ENCODE measurements at regions not wholly inside any gene's neighbourhood (a gene's known extent, or its start where the extent isn't known, plus 50 kb on each side); places are given as distances from the start of the nearest gene placed in this dataset.
"Not testable (repeated sequence)": the region's sequence is repeated elsewhere in the genome, so short reads cannot be mapped to it uniquely, and the experiment has no call there.

DNA sequence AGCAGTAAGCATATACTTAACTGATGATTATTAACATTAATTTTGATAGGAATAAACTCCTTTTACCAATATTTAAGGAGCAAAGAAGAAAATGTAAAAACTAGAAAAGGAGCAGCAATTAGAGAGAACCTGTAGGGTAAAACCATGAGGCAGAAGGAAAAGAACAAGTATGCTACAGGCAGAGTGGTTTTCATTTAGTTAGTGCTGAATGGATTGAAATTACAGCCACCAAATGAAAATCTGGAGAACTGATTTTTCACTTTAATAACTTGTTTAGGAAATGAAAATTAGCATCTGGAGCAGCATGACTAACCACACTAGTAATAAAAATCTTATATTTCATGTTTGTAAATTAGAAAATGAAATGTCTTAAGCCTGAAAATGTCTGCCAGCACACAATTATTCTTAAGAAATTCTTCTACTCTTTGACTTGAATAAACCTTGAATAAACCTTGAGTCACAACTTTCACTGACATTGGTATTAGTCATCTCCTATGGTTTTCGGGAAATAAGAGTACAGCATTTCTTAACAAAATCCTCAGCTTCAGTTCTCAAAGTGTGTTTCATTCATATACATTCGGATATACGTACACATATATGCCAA is 1504.9 kb upstream of the C9orf72 start:
- H3K4me3 ChIP-seq = no peak overlapping the region
- no peak for DNase-seq
- H3K36me3 ChIP-seq = no peaks in the 10 kb centered on the region
- H3K27me3 ChIP-seq = no peaks in the 10 kb centered on the region
- H3K27ac ChIP-seq = no peak overlapping the region
- H3K9me3 ChIP-seq = no peaks in the 10 kb centered on the region
- H3K4me1 ChIP-seq = no peaks in the 10 kb centered on the region
- TF ChIP-seq CTCF (IDR thresholded peaks at IDR 0.05) = no peak
- no peak overlapping the region for H3K9ac ChIP-seq (ENCODE audit: low read depth in 2 of 2, low read length in 2 of 2)
- intact Hi-C loops (cut with DNase I) = no loop called here

DNA sequence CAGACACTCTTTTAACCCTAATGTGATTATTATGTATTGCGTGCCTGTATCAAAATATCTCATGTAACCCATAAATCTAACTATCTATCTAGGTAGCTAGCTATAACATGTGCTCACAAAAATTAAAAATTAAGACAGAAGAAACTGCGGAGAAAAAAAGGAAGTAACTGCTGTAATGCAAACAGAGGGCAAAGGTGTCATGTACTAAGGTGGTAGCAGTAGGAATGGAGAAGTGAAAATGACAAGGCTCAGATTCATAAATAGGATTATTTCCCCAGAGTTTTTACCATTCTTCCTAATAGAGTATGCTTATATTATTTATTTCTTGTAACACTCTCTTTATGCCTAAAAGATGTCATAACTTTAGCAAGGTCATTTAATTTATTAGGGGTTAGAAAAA is 1527.5 kb upstream of the C9orf72 start:
- no peaks in the 10 kb centered on the region for H3K4me1 ChIP-seq
- H3K9me3 ChIP-seq = no peaks in the 10 kb centered on the region
- no peak for TF ChIP-seq CTCF (IDR thresholded peaks at IDR 0.05)
- no peak for DNase-seq
- H3K9ac ChIP-seq (ENCODE audit: low read depth in 2 of 2, low read length in 2 of 2) = no peak overlapping the region
- H3K36me3 ChIP-seq = no peaks in the 10 kb centered on the region
- no peak overlapping the region for H3K4me3 ChIP-seq
- H3K27ac ChIP-seq = no peak overlapping the region
- H3K27me3 ChIP-seq = no peaks in the 10 kb centered on the region
- intact Hi-C loops (cut with DNase I) = no loop called here

- intact Hi-C loops (cut with DNase I); DNase-seq; H3K9me3 ChIP-seq; H3K27ac ChIP-seq; H3K27me3 ChIP-seq; H3K9ac ChIP-seq (ENCODE audit: low read depth in 2 of 2, low read length in 2 of 2); H3K4me3 ChIP-seq; H3K4me1 ChIP-seq; H3K36me3 ChIP-seq: not testable (repeated sequence)
Observed at GRCh38 chr9:29104166-29104565, 1530.9 kb upstream of the C9orf72 start.

GRCh38 chr9:29118555-29118954 is 1545.3 kb upstream of the C9orf72 start:
- intact Hi-C loops (cut with DNase I) = no loop called here
- no peaks in the 10 kb centered on the region for H3K9me3 ChIP-seq
- H3K4me1 ChIP-seq = no peaks in the 10 kb centered on the region
- H3K4me3 ChIP-seq = no peak overlapping the region
- no peak overlapping the region for H3K9ac ChIP-seq (ENCODE audit: low read depth in 2 of 2, low read length in 2 of 2)
- no peaks in the 10 kb centered on the region for H3K27me3 ChIP-seq
- TF ChIP-seq CTCF (IDR thresholded peaks at IDR 0.05) = no peak
- H3K36me3 ChIP-seq = no peaks in the 10 kb centered on the region
- no peak overlapping the region for H3K27ac ChIP-seq
- DNase-seq = no peak

GRCh38 chr9:29126783-29127182 is 1553.5 kb upstream of the C9orf72 start:
- Histone ChIP-seq H3K36me3 (no peaks in the 10 kb centered on the region), H3K27ac (no peak overlapping the region), H3K9ac (ENCODE audit: low read depth in 2 of 2, low read length in 2 of 2) (no peak overlapping the region), H3K4me3 (no peak overlapping the region), H3K27me3 (no peaks in the 10 kb centered on the region), H3K9me3 (no peaks in the 10 kb centered on the region), H3K4me1 (no peaks in the 10 kb centered on the region)
- no peak for TF ChIP-seq CTCF (IDR thresholded peaks at IDR 0.05)
- intact Hi-C loops (cut with DNase I) = no loop called here
- DNase-seq = no peak

DNA sequence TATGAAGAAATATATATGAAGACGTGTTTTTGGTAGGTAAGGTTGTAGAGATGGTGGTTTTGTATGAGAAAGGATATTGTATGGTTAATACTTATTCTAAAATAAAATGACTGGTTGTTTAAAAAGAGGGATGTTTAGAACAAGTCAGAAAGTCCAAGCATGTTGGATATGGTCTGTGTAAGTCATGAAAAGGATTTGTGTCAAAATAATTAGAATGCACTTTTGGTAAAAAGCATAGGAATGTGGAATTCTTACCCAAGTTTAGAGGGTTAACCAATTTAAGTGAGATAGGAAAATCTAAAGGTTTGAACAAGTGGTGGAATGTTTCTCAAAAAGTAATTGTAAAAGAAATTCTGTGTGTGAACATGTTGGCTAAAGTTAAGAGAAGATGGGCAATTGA is 1556.5 kb upstream of the C9orf72 start:
- intact Hi-C loops (cut with DNase I) = no loop called here
- no peaks in the 10 kb centered on the region for H3K9me3 ChIP-seq
- H3K9ac ChIP-seq (ENCODE audit: low read depth in 2 of 2, low read length in 2 of 2) = no peak overlapping the region
- TF ChIP-seq CTCF (IDR thresholded peaks at IDR 0.05) = no peak
- DNase-seq = no peak
- no peaks in the 10 kb centered on the region for H3K27me3 ChIP-seq
- no peaks in the 10 kb centered on the region for H3K4me1 ChIP-seq
- H3K36me3 ChIP-seq = no peaks in the 10 kb centered on the region
- H3K4me3 ChIP-seq = no peak overlapping the region
- H3K27ac ChIP-seq = no peak overlapping the region
